ENCODE measurements at regions not wholly inside any gene's neighbourhood (a gene's known extent, or its start where the extent isn't known, plus 50 kb on each side); places are given as distances from the start of the nearest gene placed in this dataset.

- TF ChIP-seq CTCF (IDR thresholded peaks at IDR 0.05 in 4 of 5, conservative IDR thresholded peaks at IDR 0.05 in 1 of 5), result no peak
- no peak for TF ChIP-seq POLR2A (IDR thresholded peaks at IDR 0.05)
Observed at GRCh38 chr10:84935772-84936171, 607.4 kb downstream of the CCSER2 start.
